Astrocyte of the spinal cord (primary cell): ENCODE measurements at regions not wholly inside any gene's neighbourhood (a gene's known extent, or its start where the extent isn't known, plus 50 kb on each side); places are given as distances from the start of the nearest gene placed in this dataset.

Experiments
- DNase-seq: peaks from one replicate; pipeline ENCODE4 v3.0.0; 2011; ENCODE audit warnings: low read depth, low spot score
- H3K4me3 ChIP-seq: 2 replicates; pipeline ENCODE4 v1.5.1; 2011; ENCODE audit warnings: low read depth, mild to moderate bottlenecking, low read length, moderate library complexity
- CTCF ChIP-seq: IDR thresholded peaks from 2 replicates; pipeline ENCODE4 v1.5.1; 2012; ENCODE audit warnings: low read depth, mild to moderate bottlenecking, low read length, inconsistent platforms
- in situ Hi-C: cut with HindIII; loops from 2 replicates; pipeline ENCODE4 v1.10.0; 2017; ENCODE audit warnings: low sequenced_read_pairs

GRCh38 chr18:29060349-29060748 lies 883.4 kb upstream of the CDH2 start:
- no peak for TF ChIP-seq CTCF
- no peak for DNase-seq
- no peak overlapping the region for H3K4me3 ChIP-seq
- in situ Hi-C loops, result no loop called here

GRCh38 chr18:29057703-29058102 lies 880.8 kb upstream of the CDH2 start:
- no peak for DNase-seq
- no peak overlapping the region for H3K4me3 ChIP-seq
- in situ Hi-C loops, result no loop called here
- no peak for TF ChIP-seq CTCF

- no peak for DNase-seq
- no peak overlapping the region for H3K4me3 ChIP-seq
- no peak for TF ChIP-seq CTCF
- in situ Hi-C loops, result no loop called here
Measured at GRCh38 chr18:29056800-29057199, 879.9 kb upstream of the CDH2 start.

DNA sequence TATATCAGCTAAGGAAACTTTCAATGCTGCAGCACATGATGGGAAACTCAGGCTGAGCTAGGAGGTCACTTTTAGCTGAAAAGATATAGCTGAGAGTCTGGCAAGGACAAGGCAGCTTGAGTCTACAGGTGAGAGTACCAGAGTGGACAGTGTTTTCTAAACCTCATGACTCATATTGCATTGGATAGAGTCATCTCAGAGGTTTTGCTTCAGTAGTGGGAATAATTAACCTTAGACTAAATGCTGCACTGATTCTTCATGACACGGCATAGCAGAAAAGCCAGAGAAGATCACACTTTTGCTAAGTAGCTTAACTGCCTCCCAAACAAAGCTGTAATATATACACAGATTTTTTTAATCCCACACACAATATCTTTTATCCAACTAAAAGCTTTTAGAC lies 865.0 kb upstream of the CDH2 start:
- no peak for DNase-seq
- no peak for TF ChIP-seq CTCF
- in situ Hi-C loops, result no loop called here
- H3K4me3 ChIP-seq, result no peak overlapping the region

DNA sequence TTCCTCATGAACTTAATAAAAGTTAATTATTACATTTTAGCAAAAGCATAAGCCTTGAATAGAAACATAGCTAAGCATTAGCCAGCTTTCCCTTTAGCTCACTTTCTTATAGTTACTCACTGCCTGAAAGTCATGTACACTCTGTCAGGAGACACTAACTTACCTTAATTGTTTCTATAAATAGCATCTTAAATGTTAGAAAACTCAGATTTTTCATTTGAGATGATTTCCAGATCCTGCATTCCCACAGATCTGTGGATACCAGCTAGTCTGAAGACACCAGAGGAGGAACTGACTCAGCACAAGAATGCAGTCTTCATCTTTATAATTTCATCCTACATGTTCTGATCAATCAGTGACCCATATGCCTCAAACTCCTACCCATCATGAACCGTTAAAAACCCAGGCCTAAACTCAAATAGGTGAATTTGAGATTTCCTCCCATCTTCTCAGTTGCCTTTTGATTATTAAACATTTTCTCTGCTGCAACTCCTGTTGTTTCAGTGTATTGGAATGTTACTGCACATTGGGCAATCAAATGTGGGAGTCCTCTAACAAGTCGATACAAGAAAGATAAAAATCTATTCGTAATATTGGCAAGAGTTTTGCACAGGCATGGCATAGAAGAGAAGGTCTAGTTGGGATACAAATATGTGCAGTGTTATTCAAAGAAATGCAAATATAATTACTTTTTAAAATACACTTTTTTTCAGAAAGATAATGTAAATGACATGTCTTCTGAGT lies 857.4 kb upstream of the CDH2 start:
- H3K4me3 ChIP-seq, result no peak overlapping the region
- in situ Hi-C loops, result no loop called here
- TF ChIP-seq CTCF, result no peak
- no peak for DNase-seq

GRCh38 chr18:29028560-29028959 lies 851.6 kb upstream of the CDH2 start:
- no peak for DNase-seq
- no peak overlapping the region for H3K4me3 ChIP-seq
- TF ChIP-seq CTCF, result no peak
- in situ Hi-C loops, result no loop called here
